Breast epithelium (tissue), 4 donors: ENCODE measurements at regions not wholly inside any gene's neighbourhood (a gene's known extent, or its start where the extent isn't known, plus 50 kb on each side); places are given as distances from the start of the nearest gene placed in this dataset.

Experiments used
- DNase-seq, 2 donors: peaks; one replicate each; pipeline ENCODE4 v3.0.0-alpha.2; 2019; ENCODE audit warnings: low spot score in 2 of 2
- H3K27ac ChIP-seq, 2 donors: fragments of 200-600 bp; sonication (generic) in 1 of 2; one replicate each; pipeline ENCODE4 v1.5.1; 2016 to 2019; ENCODE audit warnings: mild to moderate bottlenecking in 1 of 2
- H3K27me3 ChIP-seq, 2 donors: fragments of 200-600 bp; sonication (generic) in 1 of 2; one replicate each; pipeline versions ENCODE4 v1.5.1 to v1.6.0; 2017 to 2019; ENCODE audit warnings: control low read depth in 1 of 2, mild to moderate bottlenecking in 1 of 2
- H3K36me3 ChIP-seq: fragments of 200-600 bp; one replicate; pipeline ENCODE4 v1.5.1; 2019
- H3K4me1 ChIP-seq, 2 donors: fragments of 200-600 bp; sonication (generic); one replicate each; pipeline ENCODE4 v1.5.1; 2016 to 2019; ENCODE audit warnings: control low read depth in 1 of 2
- H3K4me3 ChIP-seq, 3 donors: fragments of 200-600 bp; sonication (generic); 1 replicate in 2 of 3; 2 replicates in 1 of 3; pipeline ENCODE4 v1.5.1; 2016 to 2019; ENCODE audit warnings: mild to moderate bottlenecking in 3 of 3, moderate library complexity in 2 of 3
- H3K9me3 ChIP-seq, 2 donors: fragments of 200-600 bp; sonication (generic) in 1 of 2; one replicate each; pipeline ENCODE4 v1.5.1; 2016 to 2019; ENCODE audit warnings: control low read depth in 1 of 2
- CTCF ChIP-seq, 3 donors: fragments of 450-650 bp; IDR thresholded peaks; one replicate each; pipeline ENCODE4 v1.5.1; 2016 to 2017; ENCODE audit warnings: antibody characterized with exemption in 3 of 3, mild to moderate bottlenecking in 3 of 3, moderate library complexity in 3 of 3
- POLR2A ChIP-seq: fragments of 450-650 bp; IDR thresholded peaks from one replicate; pipeline ENCODE4 v1.6.1; 2016; ENCODE audit warnings: antibody characterized with exemption, mild to moderate bottlenecking, moderate library complexity
- POLR2AphosphoS5 ChIP-seq, 3 donors: sonication (generic); formaldehyde crosslinking; IDR thresholded peaks; one replicate each; pipeline ENCODE4 v1.6.1; 2017; ENCODE audit warnings: antibody characterized with exemption in 3 of 3
- intact Hi-C: fragments of 100-400 bp; cut with DNase I; formaldehyde crosslinking; loops from one replicate; pipeline ENCODE4 v1.15.1; 2023; ENCODE audit warnings: low total_unique reads

GRCh38 chr2:188039307-188039706 lies 252.4 kb upstream of the GULP1 start:
- Histone ChIP-seq H3K27me3 (no peaks in the 10 kb centered on the region), H3K4me1 (no peaks in the 10 kb centered on the region), H3K9me3 (no peaks in the 10 kb centered on the region), H3K4me3 (no peak overlapping the region), H3K36me3 (no peaks in the 10 kb centered on the region), H3K27ac (no peak overlapping the region)
- intact Hi-C loops, result no loop called here
- TF ChIP-seq CTCF (IDR thresholded peaks at IDR 0.05), result no peak
- DNase-seq, result no peak

GRCh38 chr2:188042412-188042811 lies 249.3 kb upstream of the GULP1 start:
- TF ChIP-seq POLR2AphosphoS5 (IDR thresholded peaks at IDR 0.05) (no peak), CTCF (IDR thresholded peaks at IDR 0.05) (no peak), POLR2A (no peak)
- Histone ChIP-seq H3K27ac (no peak overlapping the region), H3K9me3 (no peaks in the 10 kb centered on the region), H3K4me1 (no peaks in the 10 kb centered on the region), H3K4me3 (no peak overlapping the region), H3K27me3 (no peaks in the 10 kb centered on the region), H3K36me3 (no peaks in the 10 kb centered on the region)
- intact Hi-C loops, result no loop called here
- DNase-seq, result no peak

- Histone ChIP-seq H3K4me1 (no peaks in the 10 kb centered on the region), H3K27me3 (no peaks in the 10 kb centered on the region), H3K27ac (no peak overlapping the region), H3K4me3 (no peak overlapping the region), H3K9me3 (no peaks in the 10 kb centered on the region), H3K36me3 (no peaks in the 10 kb centered on the region)
- TF ChIP-seq POLR2AphosphoS5 (IDR thresholded peaks at IDR 0.05), result no peak
- DNase-seq, result no peak
- intact Hi-C loops, result loop anchor here (5.0 kb wide), 1 partner anchor 38 kb away; no protein-coding TSS in a partner anchor
Measured at GRCh38 chr2:188045016-188045415, 246.7 kb upstream of the GULP1 start.

- H3K36me3 ChIP-seq, result no peaks in the 10 kb centered on the region
- DNase-seq, result no peak
- TF ChIP-seq POLR2AphosphoS5 (IDR thresholded peaks at IDR 0.05), result no peak
- TF ChIP-seq CTCF (IDR thresholded peaks at IDR 0.05), result no peak
- no peak for TF ChIP-seq POLR2A
- H3K27ac ChIP-seq, result no peak overlapping the region
- no peaks in the 10 kb centered on the region for H3K27me3 ChIP-seq
- no peaks in the 10 kb centered on the region for H3K4me1 ChIP-seq
- intact Hi-C loops, result loop anchor here (5.0 kb wide), 1 partner anchor 39 kb away; no protein-coding TSS in a partner anchor
- no peaks in the 10 kb centered on the region for H3K9me3 ChIP-seq
- H3K4me3 ChIP-seq, result no peak overlapping the region
Measured at GRCh38 chr2:188046437-188046836, 245.2 kb upstream of the GULP1 start.

- Histone ChIP-seq H3K4me1 (no peaks in the 10 kb centered on the region), H3K27me3 (no peaks in the 10 kb centered on the region), H3K27ac (no peak overlapping the region), H3K36me3 (no peaks in the 10 kb centered on the region), H3K9me3 (no peaks in the 10 kb centered on the region), H3K4me3 (no peak overlapping the region)
- intact Hi-C loops, result loop anchor here (5.0 kb wide), 1 partner anchor 40 kb away; no protein-coding TSS in a partner anchor
- DNase-seq, result no peak
- TF ChIP-seq POLR2AphosphoS5 (IDR thresholded peaks at IDR 0.05), result no peak
Measured at GRCh38 chr2:188047735-188048134, 243.9 kb upstream of the GULP1 start.

GRCh38 chr2:188050726-188051125 lies 240.9 kb upstream of the GULP1 start:
- no peaks in the 10 kb centered on the region for H3K9me3 ChIP-seq
- intact Hi-C loops, result no loop called here
- no peak overlapping the region for H3K27ac ChIP-seq
- no peak for TF ChIP-seq CTCF (IDR thresholded peaks at IDR 0.05)
- no peak for TF ChIP-seq POLR2AphosphoS5 (IDR thresholded peaks at IDR 0.05)
- no peak for TF ChIP-seq POLR2A
- no peak for DNase-seq
- H3K36me3 ChIP-seq, result no peaks in the 10 kb centered on the region
- H3K4me3 ChIP-seq, result no peak overlapping the region
- no peaks in the 10 kb centered on the region for H3K27me3 ChIP-seq
- H3K4me1 ChIP-seq, result no peaks in the 10 kb centered on the region
